Vagina (tissue), 2 donors: ENCODE measurements at regions not wholly inside any gene's neighbourhood (a gene's known extent, or its start where the extent isn't known, plus 50 kb on each side); places are given as distances from the start of the nearest gene placed in this dataset.

Source experiments
- POLR2A ChIP-seq, 2 donors: fragments of 450-650 bp; IDR thresholded peaks; one replicate each; pipeline ENCODE4 v1.6.1; 2017; ENCODE audit warnings: antibody characterized with exemption in 2 of 2, mild to moderate bottlenecking in 2 of 2, moderate library complexity in 2 of 2
- TF ChIP-seq, protein P1 (sequence below), 3 experiments: fragments of 450-650 bp in 2 of 3; fragments of 200-600 bp in 1 of 3; sonication (generic) in 1 of 3; IDR thresholded peaks; one replicate each; pipeline ENCODE4 v1.5.1; 2017 to 2019; ENCODE audit warnings: antibody characterized with exemption in 3 of 3, mild to moderate bottlenecking in 2 of 3, moderate library complexity in 2 of 3

DNA sequence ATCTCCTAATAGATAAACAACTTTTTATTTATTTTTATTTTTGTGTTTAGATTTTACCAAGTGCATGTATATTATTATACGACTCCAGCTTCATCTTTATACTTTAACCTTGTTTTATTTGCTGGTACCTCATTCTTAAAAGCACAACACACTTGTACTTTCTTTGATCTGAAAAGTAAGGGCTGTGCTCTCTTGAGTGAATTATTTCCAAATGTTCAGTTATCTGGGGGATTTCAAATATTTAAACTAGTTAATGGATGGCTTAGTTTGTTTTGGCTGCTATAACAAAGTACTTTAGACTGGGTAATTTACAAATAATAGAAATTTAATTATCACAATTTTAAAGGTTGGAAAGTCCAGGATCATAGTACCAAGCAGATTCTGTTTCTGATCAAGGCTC is 1148.2 kb upstream of the PCDH9 start:
- TF ChIP-seq POLR2A (IDR thresholded peaks at IDR 0.05): no peak
- TF ChIP-seq, protein P1, sequence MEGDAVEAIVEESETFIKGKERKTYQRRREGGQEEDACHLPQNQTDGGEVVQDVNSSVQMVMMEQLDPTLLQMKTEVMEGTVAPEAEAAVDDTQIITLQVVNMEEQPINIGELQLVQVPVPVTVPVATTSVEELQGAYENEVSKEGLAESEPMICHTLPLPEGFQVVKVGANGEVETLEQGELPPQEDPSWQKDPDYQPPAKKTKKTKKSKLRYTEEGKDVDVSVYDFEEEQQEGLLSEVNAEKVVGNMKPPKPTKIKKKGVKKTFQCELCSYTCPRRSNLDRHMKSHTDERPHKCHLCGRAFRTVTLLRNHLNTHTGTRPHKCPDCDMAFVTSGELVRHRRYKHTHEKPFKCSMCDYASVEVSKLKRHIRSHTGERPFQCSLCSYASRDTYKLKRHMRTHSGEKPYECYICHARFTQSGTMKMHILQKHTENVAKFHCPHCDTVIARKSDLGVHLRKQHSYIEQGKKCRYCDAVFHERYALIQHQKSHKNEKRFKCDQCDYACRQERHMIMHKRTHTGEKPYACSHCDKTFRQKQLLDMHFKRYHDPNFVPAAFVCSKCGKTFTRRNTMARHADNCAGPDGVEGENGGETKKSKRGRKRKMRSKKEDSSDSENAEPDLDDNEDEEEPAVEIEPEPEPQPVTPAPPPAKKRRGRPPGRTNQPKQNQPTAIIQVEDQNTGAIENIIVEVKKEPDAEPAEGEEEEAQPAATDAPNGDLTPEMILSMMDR (IDR thresholded peaks at IDR 0.05): no peak
